ENCODE measurements at regions not wholly inside any gene's neighbourhood (a gene's known extent, or its start where the extent isn't known, plus 50 kb on each side); places are given as distances from the start of the nearest gene placed in this dataset.

- TF ChIP-seq, protein P1, sequence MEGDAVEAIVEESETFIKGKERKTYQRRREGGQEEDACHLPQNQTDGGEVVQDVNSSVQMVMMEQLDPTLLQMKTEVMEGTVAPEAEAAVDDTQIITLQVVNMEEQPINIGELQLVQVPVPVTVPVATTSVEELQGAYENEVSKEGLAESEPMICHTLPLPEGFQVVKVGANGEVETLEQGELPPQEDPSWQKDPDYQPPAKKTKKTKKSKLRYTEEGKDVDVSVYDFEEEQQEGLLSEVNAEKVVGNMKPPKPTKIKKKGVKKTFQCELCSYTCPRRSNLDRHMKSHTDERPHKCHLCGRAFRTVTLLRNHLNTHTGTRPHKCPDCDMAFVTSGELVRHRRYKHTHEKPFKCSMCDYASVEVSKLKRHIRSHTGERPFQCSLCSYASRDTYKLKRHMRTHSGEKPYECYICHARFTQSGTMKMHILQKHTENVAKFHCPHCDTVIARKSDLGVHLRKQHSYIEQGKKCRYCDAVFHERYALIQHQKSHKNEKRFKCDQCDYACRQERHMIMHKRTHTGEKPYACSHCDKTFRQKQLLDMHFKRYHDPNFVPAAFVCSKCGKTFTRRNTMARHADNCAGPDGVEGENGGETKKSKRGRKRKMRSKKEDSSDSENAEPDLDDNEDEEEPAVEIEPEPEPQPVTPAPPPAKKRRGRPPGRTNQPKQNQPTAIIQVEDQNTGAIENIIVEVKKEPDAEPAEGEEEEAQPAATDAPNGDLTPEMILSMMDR (IDR thresholded peaks at IDR 0.05; ENCODE audit: unreplicated experiment), result no peak
- CTCF ChIA-PET, result interaction anchor here (0.6 to 1.5 kb wide), 3 partner anchors 10 to 613 kb away, joined by 4 to 7 read pairs (median 5); no protein-coding TSS in a partner anchor
- peak; percentile 54 for DNase-seq
- no peaks in the 10 kb centered on the region for H3K36me3 Mint-ChIP-seq (ENCODE audit: insufficient read depth, unreplicated experiment)
- peak overlapping the region; percentile 71 for H3K4me3 Mint-ChIP-seq (ENCODE audit: low read depth, unreplicated experiment)
- no peaks in the 10 kb centered on the region for H3K27me3 Mint-ChIP-seq (ENCODE audit: unreplicated experiment)
- H3K9me3 Mint-ChIP-seq (ENCODE audit: low read depth, unreplicated experiment), result no peaks in the 10 kb centered on the region
- peaks cover 31% of the 10 kb centered on the region for H3K4me1 Mint-ChIP-seq (ENCODE audit: low read depth, unreplicated experiment)
- intact Hi-C loops (cut with micrococcal nuclease; ENCODE audit: unreplicated experiment), result loop anchor here (2.0 to 10.0 kb wide), 4 partner anchors 74 to 820 kb away; partner anchors contain the start of gene ZNF608
- BruUV-seq (replicated peaks), result no TSS peak
- peak overlapping the region; percentile 91 for H3K27ac Mint-ChIP-seq (ENCODE audit: unreplicated experiment)
Observed at GRCh38 chr5:125484272-125484741, 737.9 kb upstream of the ZNF608 start.

- H3K9me3 Mint-ChIP-seq (ENCODE audit: low read depth, unreplicated experiment), result no peaks in the 10 kb centered on the region
- peak; percentile 56 for DNase-seq
- CTCF ChIA-PET, result interaction anchor here (0.6 to 1.5 kb wide), 5 partner anchors 11 to 614 kb away, joined by 3 to 7 read pairs (median 4); no protein-coding TSS in a partner anchor
- peak overlapping the region; percentile 91 for H3K27ac Mint-ChIP-seq (ENCODE audit: unreplicated experiment)
- peaks cover 31% of the 10 kb centered on the region for H3K4me1 Mint-ChIP-seq (ENCODE audit: low read depth, unreplicated experiment)
- intact Hi-C loops (cut with micrococcal nuclease; ENCODE audit: unreplicated experiment), result loop anchor here (2.0 to 10.0 kb wide), 4 partner anchors 74 to 820 kb away; partner anchors contain the start of gene ZNF608
- TF ChIP-seq, protein P1 (IDR thresholded peaks at IDR 0.05; ENCODE audit: unreplicated experiment), result no peak
- peak overlapping the region; percentile 71 for H3K4me3 Mint-ChIP-seq (ENCODE audit: low read depth, unreplicated experiment)
- H3K27me3 Mint-ChIP-seq (ENCODE audit: unreplicated experiment), result no peaks in the 10 kb centered on the region
- H3K36me3 Mint-ChIP-seq (ENCODE audit: insufficient read depth, unreplicated experiment), result no peaks in the 10 kb centered on the region
- no TSS peak for BruUV-seq (replicated peaks)
Observed at GRCh38 chr5:125484742-125485641, 738.6 kb upstream of the ZNF608 start.

DNA sequence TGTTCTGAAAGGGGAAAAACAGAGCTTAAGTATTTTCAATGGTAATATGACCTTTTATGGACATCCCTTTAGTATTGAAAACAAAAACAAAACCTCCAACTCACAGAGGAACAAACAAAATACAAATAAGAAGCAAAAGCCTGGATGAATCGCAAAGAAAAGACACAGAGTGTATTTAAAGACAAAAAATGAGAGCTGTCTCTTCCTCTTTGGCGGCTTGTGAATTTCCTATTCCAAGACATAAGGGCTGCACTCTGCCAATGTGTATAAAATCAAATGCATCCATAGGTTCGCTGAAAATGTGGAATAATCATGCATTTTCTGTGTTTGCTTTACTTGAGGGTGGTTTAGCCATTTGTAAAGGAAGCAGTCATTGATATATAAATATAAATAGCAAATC lies 739.3 kb upstream of the ZNF608 start:
- Mint-ChIP-seq H3K36me3 (ENCODE audit: insufficient read depth, unreplicated experiment) (no peaks in the 10 kb centered on the region), H3K27me3 (ENCODE audit: unreplicated experiment) (no peaks in the 10 kb centered on the region), H3K27ac (ENCODE audit: unreplicated experiment) (peak overlapping the region; percentile 91), H3K9me3 (ENCODE audit: low read depth, unreplicated experiment) (no peaks in the 10 kb centered on the region), H3K4me1 (ENCODE audit: low read depth, unreplicated experiment) (peaks cover 31% of the 10 kb centered on the region), H3K4me3 (ENCODE audit: low read depth, unreplicated experiment) (peak overlapping the region; percentile 71)
- DNase-seq, result no peak
- CTCF ChIA-PET, result interaction anchor here (1.0 to 1.5 kb wide), 3 partner anchors 12 to 77 kb away, joined by 3 to 7 read pairs (median 4); no protein-coding TSS in a partner anchor
- TF ChIP-seq, protein P1 (IDR thresholded peaks at IDR 0.05; ENCODE audit: unreplicated experiment), result no peak
- intact Hi-C loops (cut with micrococcal nuclease; ENCODE audit: unreplicated experiment), result loop anchor here (2.0 to 10.0 kb wide), 4 partner anchors 73 to 821 kb away; partner anchors contain the start of gene ZNF608
- no TSS peak for BruUV-seq (replicated peaks)

DNA sequence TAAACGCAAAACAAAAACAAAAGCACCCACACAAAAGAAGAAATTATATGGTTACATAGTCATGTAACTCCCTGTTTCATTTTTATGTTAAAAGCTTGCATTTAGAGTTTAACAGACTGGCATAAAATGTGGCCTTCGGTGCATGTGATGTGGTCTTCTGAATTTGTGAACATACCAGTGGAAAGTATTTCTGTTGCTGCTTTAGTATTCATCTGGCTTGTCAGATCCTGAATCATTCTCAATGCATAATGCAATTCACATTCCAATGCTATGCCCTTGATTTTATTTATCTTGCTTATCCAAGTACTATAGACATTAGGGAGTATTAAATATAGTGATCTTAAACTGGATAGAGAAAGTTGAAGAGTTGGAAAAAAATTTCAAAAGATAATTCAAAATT lies 740.2 kb upstream of the ZNF608 start:
- Mint-ChIP-seq H3K27ac (ENCODE audit: unreplicated experiment) (no peak overlapping the region), H3K36me3 (ENCODE audit: insufficient read depth, unreplicated experiment) (no peaks in the 10 kb centered on the region), H3K27me3 (ENCODE audit: unreplicated experiment) (no peaks in the 10 kb centered on the region), H3K4me3 (ENCODE audit: low read depth, unreplicated experiment) (no peak overlapping the region), H3K4me1 (ENCODE audit: low read depth, unreplicated experiment) (peaks cover 31% of the 10 kb centered on the region), H3K9me3 (ENCODE audit: low read depth, unreplicated experiment) (no peaks in the 10 kb centered on the region)
- intact Hi-C loops (cut with micrococcal nuclease; ENCODE audit: unreplicated experiment), result loop anchor here (10.0 kb wide), 2 partner anchors 742 to 822 kb away; partner anchors contain the start of gene ZNF608
- no peak for DNase-seq
- BruUV-seq (replicated peaks), result no TSS peak
- CTCF ChIA-PET, result interaction anchor here (0.6 kb wide), 1 partner anchor 1037 kb away, joined by 5 read pairs; no protein-coding TSS in a partner anchor
- TF ChIP-seq, protein P1 (IDR thresholded peaks at IDR 0.05; ENCODE audit: unreplicated experiment), result no peak
